ENCODE measurements at regions not wholly inside any gene's neighbourhood (a gene's known extent, or its start where the extent isn't known, plus 50 kb on each side); places are given as distances from the start of the nearest gene placed in this dataset.

DNA sequence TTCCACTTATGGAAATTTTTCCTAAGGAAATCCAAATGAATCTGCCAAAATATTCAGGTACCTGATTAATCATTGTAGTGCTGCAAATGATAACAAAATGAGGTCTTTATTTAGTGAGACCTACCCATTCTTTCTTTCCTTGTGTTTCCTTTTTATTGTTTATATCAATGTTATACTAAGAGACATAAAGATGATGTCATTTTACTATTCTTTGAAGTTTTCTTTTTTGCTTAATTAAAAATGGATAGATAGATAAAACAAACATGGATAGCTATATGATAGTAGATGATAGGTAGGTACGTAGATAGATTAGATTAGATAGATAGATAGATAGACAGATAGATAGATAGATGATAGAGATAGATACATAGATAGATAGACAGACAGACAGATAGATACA is 669.5 kb upstream of the TBX3 start:
- no peaks in the 10 kb centered on the region for H3K4me1 ChIP-seq (ENCODE audit: low read length)
- H3K79me2 ChIP-seq (ENCODE audit: low read length): no peaks in the 10 kb centered on the region
- no peak overlapping the region for H3K4me2 ChIP-seq (ENCODE audit: low read depth, low read length, poor library complexity, severe bottlenecking)
- no peaks in the 10 kb centered on the region; the same call in 1 of the 2 replicates for H3K9me3 ChIP-seq (ENCODE audit: low read length)
- H3K9me2 ChIP-seq (replicated peaks; ENCODE audit: insufficient read depth, low read length): no peaks in the 10 kb centered on the region
- no peak overlapping the region for H2AFZ ChIP-seq (ENCODE audit: low read length)
- no peak overlapping the region for H3K27ac ChIP-seq (ENCODE audit: low read length)
- H3K4me3 ChIP-seq (ENCODE audit: low read length): no peak overlapping the region
- H3K9ac ChIP-seq (ENCODE audit: low read length): no peak overlapping the region
- H4K20me1 ChIP-seq (ENCODE audit: insufficient read depth, low read depth, low read length): no peaks in the 10 kb centered on the region
- no peaks in the 10 kb centered on the region for H3K27me3 ChIP-seq (ENCODE audit: low read length)
- no peaks in the 10 kb centered on the region for H3K36me3 ChIP-seq (ENCODE audit: insufficient read depth, low read length)
- DNase-seq: no peak

DNA sequence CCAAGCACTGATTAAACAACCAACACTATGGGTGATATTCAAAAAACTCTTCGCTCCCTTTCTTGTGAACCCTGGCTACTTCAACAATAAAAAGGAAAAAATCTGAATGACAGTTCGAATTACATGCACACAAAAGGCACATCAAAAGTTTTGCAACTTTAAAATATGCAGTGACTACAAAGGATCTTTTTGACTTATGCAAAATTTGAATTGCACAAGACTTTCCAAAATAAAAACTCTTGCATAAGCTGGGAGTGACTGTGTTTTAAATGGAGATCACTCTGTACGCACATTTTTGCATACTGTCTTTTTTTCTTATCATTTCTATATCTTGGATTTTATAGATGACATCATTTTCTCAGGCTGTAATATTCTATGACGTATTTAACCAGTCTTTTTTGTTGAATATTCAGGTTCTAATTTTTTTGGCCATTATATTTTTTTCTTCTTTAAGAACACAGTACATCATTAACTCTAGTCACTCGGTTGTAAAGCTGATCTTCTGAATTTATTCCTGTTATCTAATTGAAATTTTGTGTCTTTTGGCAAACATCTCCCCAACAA is 667.6 kb upstream of the TBX3 start:
- Histone ChIP-seq H3K4me1 (ENCODE audit: low read length) (no peaks in the 10 kb centered on the region), H3K27me3 (ENCODE audit: low read length) (no peaks in the 10 kb centered on the region), H4K20me1 (ENCODE audit: insufficient read depth, low read depth, low read length) (no peaks in the 10 kb centered on the region), H3K9me2 (replicated peaks; ENCODE audit: insufficient read depth, low read length) (no peaks in the 10 kb centered on the region), H3K9ac (ENCODE audit: low read length) (no peak overlapping the region), H3K36me3 (ENCODE audit: insufficient read depth, low read length) (no peaks in the 10 kb centered on the region), H3K79me2 (ENCODE audit: low read length) (no peaks in the 10 kb centered on the region), H3K4me2 (ENCODE audit: low read depth, low read length, poor library complexity, severe bottlenecking) (no peak overlapping the region), H3K27ac (ENCODE audit: low read length) (no peak overlapping the region), H3K4me3 (ENCODE audit: low read length) (no peak overlapping the region), H3K9me3 (ENCODE audit: low read length) (no peaks in the 10 kb centered on the region; the same call in 1 of the 2 replicates), H2AFZ (ENCODE audit: low read length) (no peak overlapping the region)
- no peak for DNase-seq

DNA sequence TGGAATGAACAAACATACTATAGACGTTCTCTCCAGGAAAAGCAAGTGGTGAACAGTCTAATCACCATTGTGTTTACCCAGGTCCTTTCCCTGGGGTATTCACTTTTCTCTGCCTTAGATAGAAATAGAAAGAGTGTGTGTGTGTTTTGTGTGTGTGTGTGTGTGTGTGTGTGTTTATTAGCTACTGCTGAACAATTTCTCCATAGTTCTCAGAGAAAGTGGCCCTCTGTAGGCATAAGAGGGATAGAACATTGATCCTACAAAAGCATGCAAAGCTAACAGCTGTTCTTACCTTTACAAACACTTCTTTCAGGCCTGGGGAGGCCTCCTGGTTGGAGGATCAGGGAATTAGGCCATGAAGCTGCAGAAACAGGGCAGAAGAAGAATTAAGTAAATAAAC is 665.7 kb upstream of the TBX3 start:
- no peaks in the 10 kb centered on the region for H3K79me2 ChIP-seq (ENCODE audit: low read length)
- no peak for DNase-seq
- no peak overlapping the region for H3K4me3 ChIP-seq (ENCODE audit: low read length)
- H3K36me3 ChIP-seq (ENCODE audit: insufficient read depth, low read length): no peaks in the 10 kb centered on the region
- H4K20me1 ChIP-seq (ENCODE audit: insufficient read depth, low read depth, low read length): no peaks in the 10 kb centered on the region
- no peaks in the 10 kb centered on the region for H3K27me3 ChIP-seq (ENCODE audit: low read length)
- no peaks in the 10 kb centered on the region for H3K9me3 ChIP-seq (ENCODE audit: low read length)
- H3K9ac ChIP-seq (ENCODE audit: low read length): no peak overlapping the region
- H3K4me1 ChIP-seq (ENCODE audit: low read length): no peaks in the 10 kb centered on the region
- H3K9me2 ChIP-seq (replicated peaks; ENCODE audit: insufficient read depth, low read length): no peaks in the 10 kb centered on the region
- H3K27ac ChIP-seq (ENCODE audit: low read length): no peak overlapping the region
- H2AFZ ChIP-seq (ENCODE audit: low read length): no peak overlapping the region
- H3K4me2 ChIP-seq (ENCODE audit: low read depth, low read length, poor library complexity, severe bottlenecking): no peak overlapping the region

DNA sequence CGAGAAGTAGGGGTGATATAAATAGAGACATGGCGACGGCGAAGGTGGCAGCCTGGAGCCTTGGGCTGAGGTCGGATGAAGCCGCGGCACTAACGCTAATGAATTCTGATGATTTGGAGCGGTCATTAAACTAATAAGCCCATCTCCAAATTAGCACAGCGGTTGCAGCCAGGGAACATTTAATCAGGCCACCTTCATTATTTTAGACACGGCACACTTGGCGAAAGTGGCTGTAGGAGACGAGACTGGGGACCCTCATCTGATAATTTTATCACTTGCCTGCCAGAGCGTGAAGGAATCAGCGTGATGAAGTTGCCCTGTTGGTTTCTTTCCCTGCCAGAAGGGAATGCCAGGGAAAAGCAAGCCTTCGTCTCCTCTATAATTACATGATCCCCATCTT is 664.3 kb upstream of the TBX3 start:
- no peaks in the 10 kb centered on the region for H3K9me2 ChIP-seq (replicated peaks; ENCODE audit: insufficient read depth, low read length)
- H3K27ac ChIP-seq (ENCODE audit: low read length): no peak overlapping the region
- H2AFZ ChIP-seq (ENCODE audit: low read length): no peak overlapping the region
- no peaks in the 10 kb centered on the region for H3K79me2 ChIP-seq (ENCODE audit: low read length)
- H3K9me3 ChIP-seq (ENCODE audit: low read length): peaks cover 1% of the 10 kb centered on the region; the same call in 1 of the 2 replicates
- H3K36me3 ChIP-seq (ENCODE audit: insufficient read depth, low read length): no peaks in the 10 kb centered on the region
- H3K4me3 ChIP-seq (ENCODE audit: low read length): no peak overlapping the region
- no peak for DNase-seq
- H4K20me1 ChIP-seq (ENCODE audit: insufficient read depth, low read depth, low read length): no peaks in the 10 kb centered on the region
- H3K4me2 ChIP-seq (ENCODE audit: low read depth, low read length, poor library complexity, severe bottlenecking): no peak overlapping the region
- no peaks in the 10 kb centered on the region for H3K27me3 ChIP-seq (ENCODE audit: low read length)
- no peaks in the 10 kb centered on the region for H3K4me1 ChIP-seq (ENCODE audit: low read length)
- H3K9ac ChIP-seq (ENCODE audit: low read length): no peak overlapping the region

DNA sequence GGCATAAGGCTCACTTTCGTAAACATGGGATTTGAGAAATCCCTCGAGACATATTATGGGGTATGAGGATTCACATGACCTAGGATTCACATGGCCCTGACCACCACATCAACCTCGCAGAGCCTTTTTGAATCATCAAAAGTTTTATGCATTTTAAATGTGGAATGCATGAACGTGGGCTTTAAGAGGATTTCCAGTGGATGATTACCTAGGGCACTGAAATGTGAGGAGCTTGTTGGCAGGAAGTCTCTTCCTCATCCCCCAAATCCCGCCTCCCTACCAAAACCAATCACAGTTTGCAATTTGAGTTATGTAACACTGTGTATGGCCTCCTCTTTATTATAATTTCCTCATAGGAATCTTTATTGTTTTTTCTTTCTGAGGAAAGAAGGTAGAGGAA is 659.6 kb upstream of the TBX3 start:
- DNase-seq: no peak
- H3K4me2 ChIP-seq (ENCODE audit: low read depth, low read length, poor library complexity, severe bottlenecking): no peak overlapping the region
- H2AFZ ChIP-seq (ENCODE audit: low read length): no peak overlapping the region
- H3K9ac ChIP-seq (ENCODE audit: low read length): no peak overlapping the region
- no peak overlapping the region for H3K4me3 ChIP-seq (ENCODE audit: low read length)
- H3K27ac ChIP-seq (ENCODE audit: low read length): no peak overlapping the region
- no peaks in the 10 kb centered on the region for H3K27me3 ChIP-seq (ENCODE audit: low read length)
- H3K79me2 ChIP-seq (ENCODE audit: low read length): no peaks in the 10 kb centered on the region
- H3K4me1 ChIP-seq (ENCODE audit: low read length): no peaks in the 10 kb centered on the region
- H3K36me3 ChIP-seq (ENCODE audit: insufficient read depth, low read length): no peaks in the 10 kb centered on the region
- peaks cover 5% of the 10 kb centered on the region for H3K9me3 ChIP-seq (ENCODE audit: low read length)
- H4K20me1 ChIP-seq (ENCODE audit: insufficient read depth, low read depth, low read length): no peaks in the 10 kb centered on the region
- H3K9me2 ChIP-seq (replicated peaks; ENCODE audit: insufficient read depth, low read length): no peaks in the 10 kb centered on the region

DNA sequence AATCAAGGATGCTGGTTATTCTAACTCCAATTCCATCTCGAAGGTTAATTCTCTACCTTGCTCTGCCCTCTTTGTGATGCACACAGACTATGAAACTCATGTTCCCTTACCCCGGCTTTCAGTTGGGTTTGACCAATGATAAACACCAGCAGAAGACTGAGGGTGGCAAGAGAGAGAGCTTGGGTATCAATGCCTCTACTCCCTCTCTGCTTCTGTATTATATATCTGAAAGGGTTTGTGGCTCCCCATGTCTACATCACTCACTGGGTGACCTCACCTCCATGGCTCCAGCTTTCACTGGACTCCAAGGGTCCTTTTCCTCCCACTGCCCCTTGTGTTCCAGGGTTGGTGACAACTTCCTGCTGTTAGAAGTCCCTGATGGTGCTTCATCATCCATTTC is 659.0 kb upstream of the TBX3 start:
- H3K27ac ChIP-seq (ENCODE audit: low read length): no peak overlapping the region
- no peak overlapping the region for H3K4me3 ChIP-seq (ENCODE audit: low read length)
- H3K4me1 ChIP-seq (ENCODE audit: low read length): no peaks in the 10 kb centered on the region
- no peak overlapping the region for H2AFZ ChIP-seq (ENCODE audit: low read length)
- no peaks in the 10 kb centered on the region for H3K79me2 ChIP-seq (ENCODE audit: low read length)
- H3K9me3 ChIP-seq (ENCODE audit: low read length): peaks cover 5% of the 10 kb centered on the region
- DNase-seq: no peak
- H3K27me3 ChIP-seq (ENCODE audit: low read length): no peaks in the 10 kb centered on the region
- H3K4me2 ChIP-seq (ENCODE audit: low read depth, low read length, poor library complexity, severe bottlenecking): no peak overlapping the region
- no peaks in the 10 kb centered on the region for H3K36me3 ChIP-seq (ENCODE audit: insufficient read depth, low read length)
- H3K9ac ChIP-seq (ENCODE audit: low read length): no peak overlapping the region
- H4K20me1 ChIP-seq (ENCODE audit: insufficient read depth, low read depth, low read length): no peaks in the 10 kb centered on the region
- no peaks in the 10 kb centered on the region for H3K9me2 ChIP-seq (replicated peaks; ENCODE audit: insufficient read depth, low read length)

DNA sequence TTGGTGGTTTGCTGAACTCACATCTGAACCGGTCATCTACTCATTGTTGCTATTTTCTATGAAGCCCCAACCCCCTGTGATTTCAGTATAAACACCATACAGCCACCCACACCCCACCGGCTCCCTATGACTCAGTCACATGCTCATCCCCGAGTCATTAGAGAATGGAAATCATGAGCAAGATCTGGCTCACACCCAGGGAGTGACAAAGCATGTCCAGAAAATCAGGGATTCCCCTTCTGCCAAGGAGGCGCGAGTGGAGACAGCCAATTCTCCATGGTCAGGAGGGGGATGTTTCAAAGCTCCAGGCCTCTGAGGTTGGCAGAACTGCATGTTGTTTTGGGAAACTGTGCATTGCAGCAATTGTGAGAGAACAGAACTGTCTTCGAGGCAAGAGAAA is 657.5 kb upstream of the TBX3 start:
- H2AFZ ChIP-seq (ENCODE audit: low read length): no peak overlapping the region
- no peak overlapping the region for H3K4me3 ChIP-seq (ENCODE audit: low read length)
- H3K4me2 ChIP-seq (ENCODE audit: low read depth, low read length, poor library complexity, severe bottlenecking): no peak overlapping the region
- peaks cover 5% of the 10 kb centered on the region for H3K9me3 ChIP-seq (ENCODE audit: low read length)
- no peaks in the 10 kb centered on the region for H3K79me2 ChIP-seq (ENCODE audit: low read length)
- H3K9ac ChIP-seq (ENCODE audit: low read length): no peak overlapping the region
- DNase-seq: no peak
- no peaks in the 10 kb centered on the region for H3K9me2 ChIP-seq (replicated peaks; ENCODE audit: insufficient read depth, low read length)
- H4K20me1 ChIP-seq (ENCODE audit: insufficient read depth, low read depth, low read length): no peaks in the 10 kb centered on the region
- no peaks in the 10 kb centered on the region for H3K4me1 ChIP-seq (ENCODE audit: low read length)
- no peak overlapping the region for H3K27ac ChIP-seq (ENCODE audit: low read length)
- no peaks in the 10 kb centered on the region for H3K27me3 ChIP-seq (ENCODE audit: low read length)
- H3K36me3 ChIP-seq (ENCODE audit: insufficient read depth, low read length): no peaks in the 10 kb centered on the region

DNA sequence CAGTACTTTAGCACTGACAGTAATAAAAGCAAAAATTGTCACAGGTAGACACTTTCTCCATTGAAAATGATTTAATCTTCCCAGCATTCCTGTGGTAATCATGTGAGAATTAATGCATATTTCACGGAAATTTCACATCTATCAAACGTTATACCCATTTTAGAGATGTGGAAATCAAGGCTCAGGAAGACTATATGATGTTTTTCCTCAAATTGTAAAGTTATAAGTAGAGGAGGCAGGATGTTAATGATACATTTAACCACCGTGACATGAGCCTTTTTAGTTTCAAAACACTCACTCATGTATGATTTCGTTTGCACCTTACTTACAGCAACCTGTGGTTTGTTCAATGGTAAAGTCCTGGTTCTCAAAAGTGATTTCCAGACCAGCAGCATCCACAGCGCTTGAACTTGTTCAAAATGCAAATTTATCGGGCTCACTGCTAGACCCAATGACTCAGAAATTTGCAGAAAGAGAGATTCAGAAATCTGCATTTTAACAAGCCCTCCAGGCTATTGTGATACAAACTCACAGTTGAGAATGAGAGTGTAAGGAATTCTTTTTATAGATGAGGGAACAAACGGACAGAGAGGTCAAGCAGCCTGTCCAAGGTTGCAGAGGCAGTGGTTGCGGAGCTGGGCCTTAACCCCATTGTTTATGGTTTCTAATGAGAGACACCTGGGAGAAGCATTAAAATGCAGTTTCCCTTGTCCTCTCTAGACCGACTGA is 654.8 kb upstream of the TBX3 start:
- H3K9me3 ChIP-seq (ENCODE audit: low read length): peaks cover 5% of the 10 kb centered on the region
- no peak overlapping the region for H3K9ac ChIP-seq (ENCODE audit: low read length)
- H2AFZ ChIP-seq (ENCODE audit: low read length): no peak overlapping the region
- no peaks in the 10 kb centered on the region for H3K4me1 ChIP-seq (ENCODE audit: low read length)
- no peak overlapping the region for H3K4me3 ChIP-seq (ENCODE audit: low read length)
- H3K4me2 ChIP-seq (ENCODE audit: low read depth, low read length, poor library complexity, severe bottlenecking): no peak overlapping the region
- H3K36me3 ChIP-seq (ENCODE audit: insufficient read depth, low read length): no peaks in the 10 kb centered on the region
- no peak for DNase-seq
- no peaks in the 10 kb centered on the region for H4K20me1 ChIP-seq (ENCODE audit: insufficient read depth, low read depth, low read length)
- no peaks in the 10 kb centered on the region for H3K79me2 ChIP-seq (ENCODE audit: low read length)
- no peak overlapping the region for H3K27ac ChIP-seq (ENCODE audit: low read length)
- no peaks in the 10 kb centered on the region for H3K27me3 ChIP-seq (ENCODE audit: low read length)
- no peaks in the 10 kb centered on the region for H3K9me2 ChIP-seq (replicated peaks; ENCODE audit: insufficient read depth, low read length)

Data from Karpas-422 (cell line).